SK-N-SH (cell line): ENCODE measurements at regions not wholly inside any gene's neighbourhood (a gene's known extent, or its start where the extent isn't known, plus 50 kb on each side); places are given as distances from the start of the nearest gene placed in this dataset.

Experiments used
- CTCF ChIA-PET: fragments of 300-600, 350-600 bp; formaldehyde crosslinking; extraction: SDS; loops from one replicate; lab custom pipeline; 2021; lab: Yijun Ruan, JAX
- POLR2A ChIA-PET: fragments of 350-600 bp; sonication (Branson Sonifier 250); formaldehyde crosslinking; extraction: SDS; loops from one replicate; lab custom pipeline; 2020; ENCODE audit warnings: antibody characterized with exemption, inconsistent platforms; lab: Yijun Ruan, JAX
- DNase-seq: peaks from one replicate; pipeline ENCODE4 v3.0.0; 2012
- H2AFZ ChIP-seq: fragments of 200-600 bp; sonication (generic); 2 replicates; pipeline ENCODE4 v1.8.1; 2016; ENCODE audit warnings: antibody characterized with exemption, mild to moderate bottlenecking, low read depth
- H3F3A ChIP-seq: fragments of 200-600 bp; sonication (generic); replicated peaks from 2 replicates; pipeline ENCODE3; 2016; ENCODE audit warnings: antibody characterized with exemption, mild to moderate bottlenecking; ENCODE audit not compliant: insufficient read depth
- H3K27ac ChIP-seq, 2 experiments: fragments of 200-500 bp in 1 of 2; fragments of 200-600 bp in 1 of 2; sonication (Bioruptor generic) in 1 of 2; sonication (generic), shearing (Covaris generic) in 1 of 2; 2 replicates each; pipeline versions ENCODE4 v1.5.1 to v1.6.1; 2014 to 2016; ENCODE audit warnings: low read depth in 2 of 2, inconsistent platforms in 1 of 2, low read length in 1 of 2, mild to moderate bottlenecking in 1 of 2, mixed read lengths in 1 of 2
- H3K27me3 ChIP-seq: fragments of 200-600 bp; sonication (generic), shearing (Covaris generic); 2 replicates; pipeline ENCODE4 v1.6.1; 2016; ENCODE audit warnings: mixed run types; ENCODE audit not compliant: insufficient read depth
- H3K36me3 ChIP-seq, 2 experiments: fragments of 200-500 bp in 1 of 2; fragments of 200-600 bp in 1 of 2; sonication (Bioruptor generic) in 1 of 2; sonication (generic) in 1 of 2; replicated peaks in 1 of 2; 2 replicates each; pipeline versions ENCODE3 to v1.5.1; 2014 to 2016; ENCODE audit warnings: low read length in 1 of 2, mild to moderate bottlenecking in 1 of 2; ENCODE audit not compliant: insufficient read depth in 2 of 2, control insufficient read depth in 1 of 2
- H3K4me1 ChIP-seq, 2 experiments: fragments of 200-500 bp in 1 of 2; fragments of 200-600 bp in 1 of 2; sonication (Bioruptor generic) in 1 of 2; sonication (generic), shearing (Covaris generic) in 1 of 2; 2 replicates each; pipeline versions ENCODE4 v1.5.1 to v1.6.1; 2014 to 2016; ENCODE audit warnings: low read depth in 1 of 2, low read length in 1 of 2, mixed run types in 1 of 2; ENCODE audit not compliant: insufficient read depth in 2 of 2, control insufficient read depth in 1 of 2
- H3K4me2 ChIP-seq: fragments of 200-600 bp; sonication (generic), shearing (Covaris generic); 2 replicates; pipeline ENCODE4 v1.6.1; 2017; ENCODE audit warnings: mixed run types
- H3K4me3 ChIP-seq, 2 experiments: fragments of 200-500 bp in 1 of 2; fragments of 200-600 bp in 1 of 2; sonication (Bioruptor generic) in 1 of 2; sonication (generic), shearing (Covaris generic) in 1 of 2; 2 replicates each; pipeline versions ENCODE4 v1.5.1 to v1.8.1; 2014 to 2016; ENCODE audit warnings: low read depth in 2 of 2, inconsistent platforms in 1 of 2, low read length in 1 of 2, mild to moderate bottlenecking in 1 of 2, mixed read lengths in 1 of 2, moderate library complexity in 1 of 2
- H3K79me2 ChIP-seq: fragments of 200-600 bp; sonication (generic); 2 replicates; pipeline ENCODE4 v1.8.1; 2017; ENCODE audit warnings: mild to moderate bottlenecking; ENCODE audit not compliant: insufficient read depth
- H3K9ac ChIP-seq: fragments of 200-600 bp; sonication (generic); 2 replicates; pipeline ENCODE4 v1.6.1; 2017; ENCODE audit warnings: mixed run types
- H3K9me2 ChIP-seq: fragments of 200-600 bp; sonication (generic); 2 replicates; pipeline ENCODE4 v1.6.1; 2017; ENCODE audit warnings: mixed run types
- H3K9me3 ChIP-seq: fragments of 200-600 bp; sonication (generic); 2 replicates; pipeline ENCODE4 v1.6.1; 2017; ENCODE audit warnings: mixed run types, mild to moderate bottlenecking, moderate library complexity
- H4K20me1 ChIP-seq: fragments of 200-600 bp; sonication (generic); 2 replicates; pipeline ENCODE4 v1.6.1; 2017; ENCODE audit warnings: mild to moderate bottlenecking, mixed run types; ENCODE audit not compliant: insufficient read depth
- CHD2 ChIP-seq: fragments of 150-350 bp; IDR thresholded peaks from 2 replicates; pipeline ENCODE4 v1.6.1; 2018; ENCODE audit warnings: low read length; ENCODE audit not compliant: partially characterized antibody
- ELF1 ChIP-seq: IDR thresholded peaks from 2 replicates; pipeline ENCODE4 v1.4.0; 2012
- EP300 ChIP-seq, 2 experiments: IDR thresholded peaks; 2 replicates each; pipeline versions ENCODE4 v1.4.0 to v1.6.1; 2012; ENCODE audit warnings: borderline replicate concordance in 1 of 2, low read depth in 1 of 2, low read length in 1 of 2
- EZH2phosphoT487 ChIP-seq: fragments of 200-600 bp; sonication (generic); IDR thresholded peaks from 2 replicates; pipeline ENCODE4 v1.6.1; 2017; ENCODE audit warnings: low read depth, mixed run types, mild to moderate bottlenecking, antibody characterized with exemption, moderate library complexity, borderline replicate concordance
- GABPA ChIP-seq: IDR thresholded peaks from 2 replicates; pipeline ENCODE4 v1.4.0; 2012; ENCODE audit warnings: low read depth, mild to moderate bottlenecking
- GATA2 ChIP-seq: sonication (generic); formaldehyde crosslinking; IDR thresholded peaks from 2 replicates; pipeline ENCODE4 v1.5.0; 2020; ENCODE audit warnings: mild to moderate bottlenecking, missing genetic modification reagents
- MAX ChIP-seq: IDR thresholded peaks from 2 replicates; pipeline ENCODE4 v1.4.0; 2012; ENCODE audit warnings: low read depth
- MEF2A ChIP-seq: IDR thresholded peaks from 2 replicates; pipeline ENCODE4 v1.4.0; 2012; ENCODE audit warnings: low read depth, borderline replicate concordance
- MXI1 ChIP-seq: IDR thresholded peaks from 2 replicates; pipeline ENCODE4 v1.6.1; 2012; ENCODE audit warnings: mild to moderate bottlenecking, low read depth, low read length, improper control_type of control experiment
- NFIC ChIP-seq: IDR thresholded peaks from 2 replicates; pipeline ENCODE4 v1.4.0; 2012; ENCODE audit warnings: borderline replicate concordance
- NRF1 ChIP-seq: IDR thresholded peaks from 2 replicates; pipeline ENCODE4 v1.6.1; 2012; ENCODE audit warnings: low read depth, mild to moderate bottlenecking, low read length
- POLR2AphosphoS5 ChIP-seq: IDR thresholded peaks from 2 replicates; pipeline ENCODE4 v1.6.1; 2012; ENCODE audit warnings: low read depth, low read length
- REST ChIP-seq: IDR thresholded peaks from 2 replicates; pipeline ENCODE4 v1.6.1; 2012; ENCODE audit warnings: mild to moderate bottlenecking, low read depth, low read length, moderate library complexity
- SMC3 ChIP-seq: IDR thresholded peaks from 2 replicates; pipeline ENCODE4 v1.6.1; 2012; ENCODE audit warnings: low read depth, low read length, improper control_type of control experiment
- TAF1 ChIP-seq: IDR thresholded peaks from 2 replicates; pipeline ENCODE4 v1.6.1; 2012; ENCODE audit warnings: low read depth, mild to moderate bottlenecking, low read length, moderate library complexity, borderline replicate concordance
- TCF12 ChIP-seq: IDR thresholded peaks from 2 replicates; pipeline ENCODE4 v1.4.0; 2012
- TEAD4 ChIP-seq: IDR thresholded peaks from 2 replicates; pipeline ENCODE4 v1.4.0; 2012; ENCODE audit warnings: mild to moderate bottlenecking, borderline replicate concordance; ENCODE audit not compliant: insufficient read depth
- YY1 ChIP-seq: IDR thresholded peaks from 2 replicates; pipeline ENCODE4 v1.4.0; 2012; ENCODE audit warnings: low read depth, mild to moderate bottlenecking
- WGBS: methylation state at CpG from one replicate; pipeline ENCODE4 v1.1.6; 2017; ENCODE audit warnings: low lambda C conversion rate; 5-methylcytosine and 5-hydroxymethylcytosine counted together
- TF ChIP-seq, protein P1 (sequence below): fragments of 150-350 bp; IDR thresholded peaks from 2 replicates; pipeline ENCODE4 v1.6.1; 2016; ENCODE audit warnings: mild to moderate bottlenecking, low read depth, low read length
- TF ChIP-seq, protein P2 (sequence below): IDR thresholded peaks from 2 replicates; pipeline ENCODE4 v1.4.0; 2012; ENCODE audit warnings: low read depth, borderline replicate concordance

DNA sequence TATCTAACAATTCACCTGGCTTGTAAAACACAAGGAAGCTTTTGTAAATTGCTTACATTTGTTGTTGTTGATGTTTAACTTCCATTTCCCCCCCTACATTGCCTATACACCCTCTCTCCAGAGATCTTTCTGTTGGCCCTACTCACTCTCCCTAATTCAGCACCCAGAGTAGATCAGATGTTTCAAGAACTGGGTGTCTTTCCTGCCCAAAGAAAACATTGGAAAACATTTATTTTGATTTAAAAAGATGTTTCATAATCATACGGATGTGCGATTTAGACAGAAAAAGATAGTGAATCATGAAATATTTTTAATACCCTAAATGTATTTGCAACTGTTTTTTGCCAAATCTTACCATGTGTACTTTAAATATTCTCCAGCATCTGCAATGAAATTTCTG lies 446.4 kb upstream of the RGS6 start:
- H3K27ac ChIP-seq = no peak overlapping the region
- H3K36me3 ChIP-seq = no peaks in the 10 kb centered on the region
- H3K9me2 ChIP-seq = no peaks in the 10 kb centered on the region
- no peak overlapping the region for H3K9ac ChIP-seq
- H3K79me2 ChIP-seq = peaks cover 23% of the 10 kb centered on the region
- H3K27me3 ChIP-seq = no peaks in the 10 kb centered on the region
- no peak overlapping the region for H2AFZ ChIP-seq
- WGBS = 93% methylated on average over 2 of the region's 2 CpGs
- H3K4me2 ChIP-seq = no peak overlapping the region
- no peaks in the 10 kb centered on the region for H3K9me3 ChIP-seq
- CTCF ChIA-PET = interaction anchor here (1.2 kb wide), 1 partner anchor 370 kb away, joined by 3 read pairs; no protein-coding TSS in a partner anchor
- POLR2A ChIA-PET = no interaction called here
- no peak for TF ChIP-seq EZH2phosphoT487
- no peak for TF ChIP-seq CHD2
- no peak for TF ChIP-seq POLR2AphosphoS5
- no peak for TF ChIP-seq REST
- TF ChIP-seq, protein P1, sequence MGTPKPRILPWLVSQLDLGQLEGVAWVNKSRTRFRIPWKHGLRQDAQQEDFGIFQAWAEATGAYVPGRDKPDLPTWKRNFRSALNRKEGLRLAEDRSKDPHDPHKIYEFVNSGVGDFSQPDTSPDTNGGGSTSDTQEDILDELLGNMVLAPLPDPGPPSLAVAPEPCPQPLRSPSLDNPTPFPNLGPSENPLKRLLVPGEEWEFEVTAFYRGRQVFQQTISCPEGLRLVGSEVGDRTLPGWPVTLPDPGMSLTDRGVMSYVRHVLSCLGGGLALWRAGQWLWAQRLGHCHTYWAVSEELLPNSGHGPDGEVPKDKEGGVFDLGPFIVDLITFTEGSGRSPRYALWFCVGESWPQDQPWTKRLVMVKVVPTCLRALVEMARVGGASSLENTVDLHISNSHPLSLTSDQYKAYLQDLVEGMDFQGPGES = no peak
- no peak for TF ChIP-seq EP300 (IDR thresholded peaks at IDR 0.05; ENCODE audit: borderline replicate concordance in 1 of 2, low read depth in 1 of 2, low read length in 1 of 2)
- TF ChIP-seq YY1 = no peak
- no peak for TF ChIP-seq TCF12
- TF ChIP-seq, protein P2, sequence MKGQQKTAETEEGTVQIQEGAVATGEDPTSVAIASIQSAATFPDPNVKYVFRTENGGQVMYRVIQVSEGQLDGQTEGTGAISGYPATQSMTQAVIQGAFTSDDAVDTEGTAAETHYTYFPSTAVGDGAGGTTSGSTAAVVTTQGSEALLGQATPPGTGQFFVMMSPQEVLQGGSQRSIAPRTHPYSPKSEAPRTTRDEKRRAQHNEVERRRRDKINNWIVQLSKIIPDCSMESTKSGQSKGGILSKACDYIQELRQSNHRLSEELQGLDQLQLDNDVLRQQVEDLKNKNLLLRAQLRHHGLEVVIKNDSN = no peak
- TF ChIP-seq MXI1 = no peak
- TF ChIP-seq MEF2A = no peak
- TF ChIP-seq MAX = no peak
- no peak for TF ChIP-seq GABPA
- TF ChIP-seq NRF1 = no peak
- no peak for TF ChIP-seq SMC3
- TF ChIP-seq TEAD4 = no peak
- no peak for TF ChIP-seq TAF1
- TF ChIP-seq ELF1 = no peak
- TF ChIP-seq NFIC = no peak
- TF ChIP-seq GATA2 = no peak
- peaks cover 2 to 16% of the 10 kb centered on the region in 2 experiments; a peak in 2 of 4 replicates for H3K4me1 ChIP-seq
- no peak overlapping the region for H3K4me3 ChIP-seq
- peaks cover 16% of the 10 kb centered on the region for H3F3A ChIP-seq
- DNase-seq = no peak
- no peaks in the 10 kb centered on the region for H4K20me1 ChIP-seq
